HG02885 (cell line): ENCODE measurements at regions not wholly inside any gene's neighbourhood (a gene's known extent, or its start where the extent isn't known, plus 50 kb on each side); places are given as distances from the start of the nearest gene placed in this dataset.
"Not testable (repeated sequence)": the region's sequence is repeated elsewhere in the genome, so short reads cannot be mapped to it uniquely, and the experiment has no call there.

Experiments
- ATAC-seq: cut with Tn5 transposase; IDR thresholded peaks from one replicate; pipeline ENCODE4 v1.9.1; 2021; ENCODE audit warnings: mild to moderate bottlenecking; ENCODE audit not compliant: unreplicated experiment, poor library complexity

GRCh38 chr14:25461780-25462179 lies 411.8 kb upstream of the STXBP6 start:
- ATAC-seq, result no peak

- ATAC-seq, result no peak
Measured at GRCh38 chr14:25444381-25444780, 394.4 kb upstream of the STXBP6 start.

DNA sequence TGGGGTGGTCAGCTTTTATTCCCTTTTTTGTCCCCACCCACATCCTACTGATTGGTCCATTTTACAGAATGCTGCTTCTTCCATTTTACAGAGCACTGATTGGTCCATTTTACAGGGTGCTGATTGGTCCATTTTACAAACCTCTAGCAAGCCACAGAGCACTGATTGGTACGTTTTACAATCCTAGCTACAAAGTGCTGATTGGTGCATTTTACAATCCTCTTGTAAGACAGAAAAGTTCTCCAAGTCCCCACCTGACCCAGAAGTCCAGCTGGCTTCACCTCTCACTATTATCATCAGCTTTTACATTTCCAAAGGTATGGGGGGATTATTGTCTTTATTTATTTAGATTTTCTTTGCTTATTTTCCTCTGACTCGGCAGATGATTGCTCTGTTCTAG lies 390.4 kb upstream of the STXBP6 start:
- not testable (repeated sequence) for ATAC-seq

- no peak for ATAC-seq
Measured at GRCh38 chr14:25436906-25437305, 387.0 kb upstream of the STXBP6 start.

DNA sequence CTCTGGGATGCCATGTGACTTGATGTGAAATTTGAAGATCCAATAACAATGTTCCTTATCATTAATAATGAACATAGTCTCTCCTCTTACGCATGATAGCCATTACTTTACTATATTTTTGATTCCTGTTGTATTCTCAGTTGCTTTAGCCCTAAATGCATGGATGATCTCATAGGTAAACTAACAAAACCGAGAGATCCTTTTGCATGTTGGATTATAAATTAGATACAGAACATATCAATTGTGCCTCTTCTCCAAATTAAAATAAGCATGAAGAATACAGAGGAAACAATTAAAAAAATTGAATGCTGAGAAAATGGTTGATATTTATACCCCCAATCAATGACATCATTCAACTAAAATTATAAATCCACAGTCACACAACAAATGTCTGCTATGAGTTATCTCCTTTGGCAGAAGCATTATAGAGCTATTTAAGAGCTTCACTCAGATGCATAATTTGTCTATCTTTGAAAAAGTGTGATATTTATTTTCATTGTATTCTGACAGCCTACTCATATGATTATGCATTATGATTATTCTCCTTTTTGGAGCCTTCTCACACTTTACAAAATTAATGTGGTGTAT lies 386.4 kb upstream of the STXBP6 start:
- ATAC-seq, result no peak

DNA sequence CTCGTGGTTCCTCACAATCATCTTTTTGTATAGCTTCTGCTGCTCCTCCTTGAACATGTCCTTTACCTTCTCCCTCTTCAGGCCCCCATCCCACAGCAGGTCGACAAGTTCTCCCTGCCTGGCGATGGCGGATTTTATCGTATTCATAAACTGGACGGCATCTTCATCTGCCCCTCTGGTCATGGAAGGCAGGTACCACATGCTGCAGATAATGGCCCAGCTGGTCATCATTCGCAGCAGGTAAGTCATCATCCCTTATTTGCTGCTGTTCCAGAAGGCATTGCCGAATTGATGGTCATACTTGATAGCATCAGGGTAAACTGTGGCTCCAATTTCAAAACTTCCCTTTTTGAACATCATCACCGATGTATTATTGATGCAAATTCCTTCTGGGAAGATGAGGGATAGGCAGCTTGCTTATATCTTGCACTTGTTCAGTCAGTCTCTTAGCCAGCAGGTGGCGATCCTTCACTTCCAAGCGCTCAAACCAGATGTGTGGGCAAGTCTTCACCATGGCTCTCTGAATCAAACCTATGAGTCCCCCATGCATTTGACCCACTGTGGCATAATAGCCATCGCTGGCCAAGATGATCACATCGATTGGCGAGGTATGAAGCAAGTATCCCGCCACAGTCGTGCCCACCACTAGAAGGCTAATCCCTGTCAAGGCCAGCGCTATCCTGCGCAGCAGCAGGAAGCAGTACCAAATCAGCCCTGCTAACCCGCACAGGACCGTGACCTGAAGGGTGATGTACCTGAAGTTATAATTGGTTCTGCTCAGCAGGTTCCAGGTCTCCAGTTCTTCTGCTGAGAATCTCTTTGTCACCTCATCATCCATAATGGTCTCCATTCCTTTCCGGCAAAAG lies 381.5 kb upstream of the STXBP6 start:
- no peak for ATAC-seq

DNA sequence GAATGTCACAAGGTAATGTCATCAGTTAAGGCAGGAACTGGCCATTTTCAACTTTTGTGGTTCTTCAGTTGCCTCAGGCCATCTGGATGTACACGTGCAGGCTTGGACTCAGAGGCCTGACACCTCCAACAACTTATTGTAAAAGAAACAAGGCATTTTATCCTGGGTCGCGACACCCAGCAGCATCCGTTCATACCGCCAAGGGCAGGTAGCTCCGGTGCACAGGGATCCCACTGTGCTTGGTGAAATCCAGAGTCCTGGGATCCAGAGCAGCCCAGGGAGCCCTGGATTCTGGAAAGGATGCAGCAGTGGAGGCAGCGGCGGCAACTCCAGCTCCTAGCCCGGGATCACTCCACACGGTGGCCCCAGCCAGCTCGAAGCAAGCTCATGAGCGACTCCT lies 380.9 kb upstream of the STXBP6 start:
- no peak for ATAC-seq

DNA sequence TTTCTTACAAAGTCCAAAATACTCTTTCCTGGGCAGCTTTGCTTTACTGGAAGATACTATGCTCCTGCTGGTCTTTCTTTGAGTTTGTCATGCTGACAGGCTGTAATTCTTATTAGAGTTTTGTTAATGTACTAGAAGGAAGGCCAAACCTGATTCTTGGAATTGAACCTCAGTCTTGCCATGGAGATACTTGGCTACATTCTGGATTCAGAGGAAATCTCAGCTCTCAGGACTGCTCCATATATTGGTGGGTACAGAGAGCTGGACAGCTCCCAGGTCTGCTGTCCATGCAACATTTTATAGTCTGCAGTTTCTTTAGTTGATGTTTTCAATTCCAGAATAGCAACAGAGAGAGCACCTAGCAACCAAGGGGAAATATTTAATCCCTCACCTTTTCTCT lies 363.1 kb upstream of the STXBP6 start:
- ATAC-seq, result no peak

- no peak for ATAC-seq
Measured at GRCh38 chr14:25411781-25412757, 362.1 kb upstream of the STXBP6 start.

- ATAC-seq, result no peak
Measured at GRCh38 chr14:25406818-25407217, 356.9 kb upstream of the STXBP6 start.

DNA sequence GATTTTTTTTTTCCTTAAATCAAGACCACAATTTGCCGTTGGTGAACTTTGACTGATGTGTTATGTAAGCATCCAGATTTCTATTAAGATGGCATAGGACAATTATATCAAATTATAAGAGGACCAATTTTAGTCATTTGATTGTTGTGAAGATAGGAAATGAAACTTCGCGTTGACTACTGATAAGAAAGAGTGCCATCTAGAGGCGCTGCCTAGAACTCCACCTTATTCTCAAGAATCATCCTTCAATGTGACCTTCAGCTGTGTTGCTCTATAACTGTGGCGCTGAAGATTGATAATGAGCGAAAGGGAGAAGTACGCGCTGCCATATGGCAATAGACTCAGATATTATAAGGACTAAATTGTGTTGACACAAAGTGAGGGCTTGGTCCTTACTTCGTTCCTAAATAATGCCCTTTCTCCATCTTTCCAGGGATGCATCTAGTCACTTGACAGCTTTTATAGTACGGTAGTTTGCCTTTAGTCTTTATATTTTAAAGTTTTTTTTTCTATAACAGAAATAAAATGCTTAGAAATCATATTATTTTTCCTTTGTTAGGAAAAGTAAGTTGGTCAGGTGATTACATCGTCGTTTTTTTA lies 350.8 kb upstream of the STXBP6 start:
- ATAC-seq, result peak; percentile 89

DNA sequence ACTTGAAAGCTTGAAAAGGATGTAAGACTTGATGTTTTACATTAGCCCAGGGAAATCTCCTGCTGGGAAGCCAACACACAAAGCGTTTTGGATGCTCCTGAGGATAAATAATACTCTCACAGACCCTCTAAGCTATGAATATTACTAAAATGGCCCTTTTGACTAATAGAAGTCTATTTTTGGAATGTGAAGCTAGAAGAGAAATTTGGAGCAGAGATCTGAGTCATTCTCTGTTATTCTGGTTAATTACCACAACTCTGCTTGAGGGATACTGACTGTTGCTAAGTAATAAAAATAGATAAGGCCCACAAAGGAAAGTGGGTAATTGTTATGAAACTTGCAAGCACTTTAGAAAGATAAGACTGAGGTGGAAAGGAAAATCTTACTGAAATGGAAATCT lies 346.2 kb upstream of the STXBP6 start:
- no peak for ATAC-seq

DNA sequence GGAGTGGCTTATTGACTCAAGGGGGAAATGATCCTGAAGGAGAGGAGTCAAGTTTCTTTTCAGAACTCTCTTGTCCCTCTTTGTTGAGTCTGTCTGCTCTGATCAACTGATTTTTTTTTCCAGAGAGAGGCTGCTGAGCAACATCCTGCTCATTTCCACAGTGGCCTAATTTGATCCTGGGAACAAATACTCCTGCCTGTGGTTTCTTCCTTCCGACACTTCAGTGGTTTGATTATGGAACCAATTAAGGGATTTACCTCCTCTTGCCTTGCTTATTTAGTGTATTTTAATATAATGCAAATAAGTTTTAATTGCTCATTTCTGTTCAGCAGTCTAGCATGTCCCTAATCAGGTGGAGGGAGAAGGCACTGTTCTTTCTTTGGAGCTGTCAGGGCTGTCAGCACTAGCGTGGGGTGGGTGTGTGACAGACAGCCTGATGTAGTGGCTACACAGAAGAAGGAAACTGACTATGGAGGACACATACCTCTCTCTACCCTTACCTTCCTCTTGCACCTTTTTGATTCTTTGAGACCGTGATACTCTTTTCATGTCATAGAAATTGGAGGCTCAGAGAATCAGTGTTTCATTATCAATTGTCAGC lies 344.9 kb upstream of the STXBP6 start:
- no peak for ATAC-seq

- ATAC-seq, result no peak
Measured at GRCh38 chr14:25394356-25394755, 344.4 kb upstream of the STXBP6 start.

- ATAC-seq, result no peak
Measured at GRCh38 chr14:25389948-25390347, 340.0 kb upstream of the STXBP6 start.

DNA sequence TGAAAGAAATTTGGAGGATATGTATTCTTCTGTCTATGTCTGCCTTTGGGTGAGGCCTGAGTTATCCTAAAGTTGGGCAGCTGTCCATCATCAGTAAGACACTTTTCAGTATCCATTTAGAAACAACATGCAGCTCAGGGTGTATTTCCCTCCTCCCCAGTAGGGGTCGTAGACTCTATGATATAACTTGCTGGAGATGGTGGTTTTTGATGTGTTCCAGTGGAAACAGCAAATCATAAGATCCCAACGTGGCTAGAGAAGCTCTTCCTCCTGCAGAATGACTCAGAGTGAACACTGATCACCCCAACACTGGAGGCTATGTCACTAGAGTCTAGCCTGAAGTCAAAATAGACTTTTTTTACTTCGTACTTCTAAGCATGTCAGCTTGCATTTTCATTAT lies 331.6 kb upstream of the STXBP6 start:
- ATAC-seq, result no peak

GRCh38 chr14:25375639-25376038 lies 325.7 kb upstream of the STXBP6 start:
- ATAC-seq, result no peak

GRCh38 chr14:25371068-25371467 lies 321.1 kb upstream of the STXBP6 start:
- no peak for ATAC-seq

DNA sequence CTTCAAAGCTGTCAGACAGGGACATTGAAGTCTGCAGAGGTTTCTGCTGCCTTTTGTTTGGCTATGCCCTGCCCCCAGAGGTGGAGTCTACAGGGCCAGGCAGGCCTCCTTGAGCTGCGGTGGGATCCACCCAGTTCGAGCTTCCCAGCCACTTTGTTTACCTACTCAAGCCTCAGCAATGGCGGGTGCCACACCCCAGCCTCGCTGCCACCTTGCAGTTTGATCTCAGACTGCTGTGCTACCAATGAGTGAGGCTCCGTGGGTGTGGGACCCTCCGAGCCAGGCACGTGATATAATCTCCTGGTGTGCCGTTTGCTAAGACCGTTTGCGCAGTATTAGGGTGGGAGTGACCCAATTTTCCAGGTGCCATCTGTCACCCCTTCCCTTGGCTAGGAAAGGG lies 320.1 kb upstream of the STXBP6 start:
- not testable (repeated sequence) for ATAC-seq

GRCh38 chr14:25358330-25358729 lies 308.4 kb upstream of the STXBP6 start:
- no peak for ATAC-seq
